HG03025 (cell line): ENCODE measurements at regions not wholly inside any gene's neighbourhood (a gene's known extent, or its start where the extent isn't known, plus 50 kb on each side); places are given as distances from the start of the nearest gene placed in this dataset.
A peak's percentile ranks its signal among the peaks of the same experiment; 100 is the strongest.
"Not testable (repeated sequence)": the region's sequence is repeated elsewhere in the genome, so short reads cannot be mapped to it uniquely, and the experiment has no call there.

Experiments
- ATAC-seq: cut with Tn5 transposase; IDR thresholded peaks from one replicate; pipeline ENCODE4 v1.9.1; 2021; ENCODE audit warnings: mild to moderate bottlenecking, moderate library complexity; ENCODE audit not compliant: unreplicated experiment, low FRiP score

- ATAC-seq, result no peak
These were observed 194.0 kb upstream of the PRSS58 start for GRCh38 chr7:142451817-142452216.

GRCh38 chr7:142451296-142451695 is 193.4 kb upstream of the PRSS58 start:
- no peak for ATAC-seq

GRCh38 chr7:142450695-142451094 is 192.8 kb upstream of the PRSS58 start:
- ATAC-seq, result no peak

GRCh38 chr7:142450206-142450605 is 192.3 kb upstream of the PRSS58 start:
- ATAC-seq, result no peak

- not testable (repeated sequence) for ATAC-seq
These were observed 191.0 kb upstream of the PRSS58 start for GRCh38 chr7:142448857-142449256.

GRCh38 chr7:142447762-142448161 is 189.9 kb upstream of the PRSS58 start:
- ATAC-seq, result no peak

- ATAC-seq, result no peak
These were observed 187.3 kb upstream of the PRSS58 start for GRCh38 chr7:142445019-142445686.

- no peak for ATAC-seq
These were observed 185.6 kb upstream of the PRSS58 start for GRCh38 chr7:142443216-142444010.

- ATAC-seq, result no peak
These were observed 184.5 kb upstream of the PRSS58 start for GRCh38 chr7:142442396-142442795.

- no peak for ATAC-seq
These were observed 183.1 kb upstream of the PRSS58 start for GRCh38 chr7:142440906-142441411.

GRCh38 chr7:142440219-142440905 is 182.5 kb upstream of the PRSS58 start:
- no peak for ATAC-seq

- no peak for ATAC-seq
These were observed 181.9 kb upstream of the PRSS58 start for GRCh38 chr7:142439739-142440138.

GRCh38 chr7:142438923-142439515 is 181.2 kb upstream of the PRSS58 start:
- no peak for ATAC-seq

GRCh38 chr7:142438235-142438922 is 180.5 kb upstream of the PRSS58 start:
- no peak for ATAC-seq

- ATAC-seq, result no peak
These were observed 179.9 kb upstream of the PRSS58 start for GRCh38 chr7:142437741-142438140.

- no peak for ATAC-seq
These were observed 178.7 kb upstream of the PRSS58 start for GRCh38 chr7:142436601-142437000.

- ATAC-seq, result not testable (repeated sequence)
These were observed 177.7 kb upstream of the PRSS58 start for GRCh38 chr7:142435606-142436005.

GRCh38 chr7:142434666-142435167 is 176.9 kb upstream of the PRSS58 start:
- peak; percentile 42 for ATAC-seq

GRCh38 chr7:142434133-142434532 is 176.3 kb upstream of the PRSS58 start:
- not testable (repeated sequence) for ATAC-seq

- ATAC-seq, result no peak
These were observed 174.5 kb upstream of the PRSS58 start for GRCh38 chr7:142432377-142432776.
